ENCODE measurements at regions not wholly inside any gene's neighbourhood (a gene's known extent, or its start where the extent isn't known, plus 50 kb on each side); places are given as distances from the start of the nearest gene placed in this dataset.
"Not testable (repeated sequence)": the region's sequence is repeated elsewhere in the genome, so short reads cannot be mapped to it uniquely, and the experiment has no call there.

DNA sequence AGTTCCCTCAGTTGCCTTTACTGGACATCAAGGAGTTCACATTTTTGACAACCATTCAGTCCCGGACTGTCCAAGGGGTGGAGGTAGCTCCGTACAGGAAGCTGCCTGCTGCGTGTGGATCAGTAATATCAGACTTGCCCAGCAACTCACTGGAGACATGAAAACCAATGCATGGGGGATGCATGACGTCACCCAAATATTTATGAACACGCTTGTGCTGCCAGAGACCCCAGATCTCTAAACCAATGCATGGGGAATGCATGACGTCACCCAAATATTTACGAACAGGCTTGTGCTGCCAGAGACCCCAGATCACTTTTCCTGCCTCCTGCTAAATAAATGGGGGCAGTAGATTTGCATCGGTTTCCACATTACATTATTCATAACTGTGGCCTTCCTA is 2137.4 kb upstream of the DEFB115 start:
- not testable (repeated sequence) for DNase-seq (ENCODE audit: low spot score)

DNA sequence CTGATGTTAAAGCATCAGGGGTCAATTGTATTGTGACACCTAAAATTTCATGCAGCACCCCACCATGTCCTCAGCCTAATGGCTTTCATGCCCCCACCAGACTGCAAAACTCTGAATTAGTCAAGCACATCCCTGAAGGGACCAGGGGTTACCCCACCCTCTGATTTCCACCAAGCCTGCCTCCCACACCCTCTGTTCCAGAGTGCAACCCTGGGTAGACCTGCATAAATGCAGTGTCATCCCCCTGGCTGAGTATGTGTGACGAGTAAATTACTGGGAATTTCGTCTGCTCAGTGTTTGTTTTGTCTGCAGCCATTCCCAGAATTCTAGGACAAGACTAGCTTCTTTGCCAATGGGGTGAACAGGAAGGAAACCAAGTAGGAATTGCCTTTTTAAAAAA is 2136.9 kb upstream of the DEFB115 start:
- not testable (repeated sequence) for DNase-seq (ENCODE audit: low spot score)

DNA sequence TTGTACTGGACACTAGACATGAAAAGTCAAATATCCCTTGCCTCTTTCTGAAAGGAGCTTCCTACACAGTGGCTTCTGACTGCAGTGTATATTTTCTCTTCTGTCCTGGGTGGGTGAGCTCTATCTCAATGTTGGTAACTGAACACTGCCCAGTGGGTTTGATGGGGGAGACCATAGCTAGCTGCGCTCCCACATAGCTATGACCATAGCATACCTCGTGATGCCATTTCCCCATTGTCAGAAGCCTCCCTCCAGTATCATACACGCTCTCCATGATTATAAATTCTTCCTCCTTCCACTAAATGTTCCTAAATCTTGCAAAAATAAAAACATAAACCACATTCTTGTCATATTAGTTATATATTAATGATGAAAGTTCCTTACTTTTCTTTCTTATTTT is 2134.7 kb upstream of the DEFB115 start:
- DNase-seq (ENCODE audit: low spot score) = not testable (repeated sequence)

DNA sequence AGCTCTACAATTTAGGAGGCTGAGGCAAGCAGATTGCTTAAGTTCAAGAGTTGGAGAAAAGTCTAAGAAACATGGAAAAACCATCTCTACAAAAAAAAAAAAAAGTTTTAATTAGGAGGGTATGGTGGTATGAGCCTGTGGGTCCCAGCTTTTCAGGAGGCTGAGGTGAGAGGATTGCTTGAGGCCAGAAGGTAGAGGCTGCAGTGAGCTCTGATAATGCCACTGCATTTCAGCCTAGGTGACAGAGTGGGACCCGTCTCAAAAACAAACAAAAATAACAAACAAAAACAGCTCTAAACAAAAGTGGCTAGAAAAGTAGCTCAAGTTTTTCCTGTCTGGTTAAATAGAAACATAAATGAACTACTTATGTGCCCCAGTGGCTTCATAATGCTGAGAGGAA is 2133.6 kb upstream of the DEFB115 start:
- no peak for DNase-seq (ENCODE audit: low spot score)

All from Ammon's horn (tissue), 1 donor.